ENCODE measurements at regions not wholly inside any gene's neighbourhood (a gene's known extent, or its start where the extent isn't known, plus 50 kb on each side); places are given as distances from the start of the nearest gene placed in this dataset.

- TF ChIP-seq CDX4 (CRISPR knock-in tag; IDR thresholded peaks at IDR 0.05; ENCODE audit: borderline replicate concordance) = no peak
- no peak for TF ChIP-seq TEAD1 (CRISPR knock-in tag; IDR thresholded peaks at IDR 0.05)
- TF ChIP-seq OVOL2 (CRISPR knock-in tag; IDR thresholded peaks at IDR 0.05; ENCODE audit: borderline replicate concordance) = no peak
- no peak for TF ChIP-seq NR3C1 (CRISPR knock-in tag; conservative IDR thresholded peaks at IDR 0.05; ENCODE audit: low read depth)
- no peak for TF ChIP-seq ZNF232 (CRISPR knock-in tag; IDR thresholded peaks at IDR 0.05)
Measured at GRCh38 chr15:23910030-23910429, 222.9 kb upstream of the NDN start (continued).

DNA sequence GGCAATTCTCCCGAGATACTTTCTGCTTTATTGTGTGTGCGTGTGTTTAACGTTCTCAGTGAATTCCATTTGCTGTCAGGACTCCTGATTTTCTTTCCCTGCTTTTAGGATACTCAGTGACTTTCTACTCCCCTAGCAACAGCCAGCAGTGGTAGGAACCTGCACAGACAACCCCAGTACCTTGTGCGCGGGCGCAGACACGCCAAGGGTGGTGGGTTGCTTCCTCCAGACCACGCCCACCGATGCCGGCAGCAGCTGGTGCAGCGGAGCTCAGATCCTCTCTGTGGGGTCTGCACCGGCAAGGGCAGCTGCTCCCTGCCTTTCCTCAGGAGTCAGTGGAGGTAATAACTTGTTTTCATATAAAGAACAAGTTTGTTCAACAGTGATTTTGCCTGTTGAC lies 225.1 kb upstream of the NDN start:
- TF ChIP-seq SOX15 (CRISPR knock-in tag; IDR thresholded peaks at IDR 0.05) (no peak), ZMAT4 (CRISPR knock-in tag; IDR thresholded peaks at IDR 0.05) (no peak), FOXJ3 (CRISPR knock-in tag; IDR thresholded peaks at IDR 0.05; ENCODE audit: borderline replicate concordance) (no peak)
- TF ChIP-seq, protein P1, sequence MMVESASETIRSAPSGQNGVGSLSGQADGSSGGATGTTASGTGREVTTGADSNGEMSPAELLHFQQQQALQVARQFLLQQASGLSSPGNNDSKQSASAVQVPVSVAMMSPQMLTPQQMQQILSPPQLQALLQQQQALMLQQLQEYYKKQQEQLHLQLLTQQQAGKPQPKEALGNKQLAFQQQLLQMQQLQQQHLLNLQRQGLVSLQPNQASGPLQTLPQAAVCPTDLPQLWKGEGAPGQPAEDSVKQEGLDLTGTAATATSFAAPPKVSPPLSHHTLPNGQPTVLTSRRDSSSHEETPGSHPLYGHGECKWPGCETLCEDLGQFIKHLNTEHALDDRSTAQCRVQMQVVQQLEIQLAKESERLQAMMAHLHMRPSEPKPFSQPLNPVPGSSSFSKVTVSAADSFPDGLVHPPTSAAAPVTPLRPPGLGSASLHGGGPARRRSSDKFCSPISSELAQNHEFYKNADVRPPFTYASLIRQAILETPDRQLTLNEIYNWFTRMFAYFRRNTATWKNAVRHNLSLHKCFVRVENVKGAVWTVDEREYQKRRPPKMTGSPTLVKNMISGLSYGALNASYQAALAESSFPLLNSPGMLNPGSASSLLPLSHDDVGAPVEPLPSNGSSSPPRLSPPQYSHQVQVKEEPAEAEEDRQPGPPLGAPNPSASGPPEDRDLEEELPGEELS (CRISPR knock-in tag; IDR thresholded peaks at IDR 0.05) = no peak
- peaks cover 4% of the 10 kb centered on the region; the same call in 1 of the 2 replicates for H3K27me3 Mint-ChIP-seq (ENCODE audit: low read depth)
- ChIA-PET CTCF (no interaction called here), POLR2A (no interaction called here)
- H3K36me3 Mint-ChIP-seq = peaks cover 20% of the 10 kb centered on the region
- ATAC-seq (peak; percentile 95), DNase-seq (ENCODE audit: low spot score) (peak; percentile 70)
- peak overlapping the region; percentile 48 for H3K4me3 Mint-ChIP-seq
- H3K4me1 Mint-ChIP-seq = peaks cover 12% of the 10 kb centered on the region
- no peak overlapping the region for H3K27ac Mint-ChIP-seq
- H3K9me3 Mint-ChIP-seq = peaks cover 34% of the 10 kb centered on the region

- Mint-ChIP-seq H3K27ac (no peak overlapping the region), H3K9me3 (peaks cover 39% of the 10 kb centered on the region), H3K4me1 (peaks cover 12% of the 10 kb centered on the region), H3K4me3 (no peak overlapping the region), H3K36me3 (peaks cover 22% of the 10 kb centered on the region), H3K27me3 (ENCODE audit: low read depth) (peaks cover 4% of the 10 kb centered on the region; the same call in 1 of the 2 replicates)
- DNase-seq (ENCODE audit: low spot score) (no peak), ATAC-seq (no peak)
- POLR2A ChIA-PET = interaction anchor here (0.5 kb wide), 1 partner anchor 75 kb away, joined by 3 read pairs; no protein-coding TSS in a partner anchor
- CTCF ChIA-PET = no interaction called here
- TF ChIP-seq NR3C1 (CRISPR knock-in tag; conservative IDR thresholded peaks at IDR 0.05; ENCODE audit: low read depth) (no peak), ZNF121 (CRISPR knock-in tag; IDR thresholded peaks at IDR 0.05) (no peak), TEAD4 (CRISPR knock-in tag; IDR thresholded peaks at IDR 0.05) (no peak), ZMAT4 (CRISPR knock-in tag; IDR thresholded peaks at IDR 0.05) (no peak), E2F4 (CRISPR knock-in tag; IDR thresholded peaks at IDR 0.05; ENCODE audit: borderline replicate concordance, low read depth) (no peak), IRF1 (CRISPR knock-in tag; IDR thresholded peaks at IDR 0.05) (no peak), PREB (CRISPR knock-in tag; IDR thresholded peaks at IDR 0.05; ENCODE audit: borderline replicate concordance) (no peak), ZNF396 (CRISPR knock-in tag; IDR thresholded peaks at IDR 0.05; ENCODE audit: borderline replicate concordance) (no peak)
- TF ChIP-seq, protein P2, sequence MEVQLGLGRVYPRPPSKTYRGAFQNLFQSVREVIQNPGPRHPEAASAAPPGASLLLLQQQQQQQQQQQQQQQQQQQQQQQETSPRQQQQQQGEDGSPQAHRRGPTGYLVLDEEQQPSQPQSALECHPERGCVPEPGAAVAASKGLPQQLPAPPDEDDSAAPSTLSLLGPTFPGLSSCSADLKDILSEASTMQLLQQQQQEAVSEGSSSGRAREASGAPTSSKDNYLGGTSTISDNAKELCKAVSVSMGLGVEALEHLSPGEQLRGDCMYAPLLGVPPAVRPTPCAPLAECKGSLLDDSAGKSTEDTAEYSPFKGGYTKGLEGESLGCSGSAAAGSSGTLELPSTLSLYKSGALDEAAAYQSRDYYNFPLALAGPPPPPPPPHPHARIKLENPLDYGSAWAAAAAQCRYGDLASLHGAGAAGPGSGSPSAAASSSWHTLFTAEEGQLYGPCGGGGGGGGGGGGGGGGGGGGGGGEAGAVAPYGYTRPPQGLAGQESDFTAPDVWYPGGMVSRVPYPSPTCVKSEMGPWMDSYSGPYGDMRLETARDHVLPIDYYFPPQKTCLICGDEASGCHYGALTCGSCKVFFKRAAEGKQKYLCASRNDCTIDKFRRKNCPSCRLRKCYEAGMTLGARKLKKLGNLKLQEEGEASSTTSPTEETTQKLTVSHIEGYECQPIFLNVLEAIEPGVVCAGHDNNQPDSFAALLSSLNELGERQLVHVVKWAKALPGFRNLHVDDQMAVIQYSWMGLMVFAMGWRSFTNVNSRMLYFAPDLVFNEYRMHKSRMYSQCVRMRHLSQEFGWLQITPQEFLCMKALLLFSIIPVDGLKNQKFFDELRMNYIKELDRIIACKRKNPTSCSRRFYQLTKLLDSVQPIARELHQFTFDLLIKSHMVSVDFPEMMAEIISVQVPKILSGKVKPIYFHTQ (CRISPR knock-in tag; IDR thresholded peaks at IDR 0.05) = no peak
- TF ChIP-seq, protein P3, sequence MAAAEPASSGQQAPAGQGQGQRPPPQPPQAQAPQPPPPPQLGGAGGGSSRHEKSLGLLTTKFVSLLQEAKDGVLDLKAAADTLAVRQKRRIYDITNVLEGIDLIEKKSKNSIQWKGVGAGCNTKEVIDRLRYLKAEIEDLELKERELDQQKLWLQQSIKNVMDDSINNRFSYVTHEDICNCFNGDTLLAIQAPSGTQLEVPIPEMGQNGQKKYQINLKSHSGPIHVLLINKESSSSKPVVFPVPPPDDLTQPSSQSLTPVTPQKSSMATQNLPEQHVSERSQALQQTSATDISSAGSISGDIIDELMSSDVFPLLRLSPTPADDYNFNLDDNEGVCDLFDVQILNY (CRISPR knock-in tag; IDR thresholded peaks at IDR 0.05) = no peak
- TF ChIP-seq, protein P4, sequence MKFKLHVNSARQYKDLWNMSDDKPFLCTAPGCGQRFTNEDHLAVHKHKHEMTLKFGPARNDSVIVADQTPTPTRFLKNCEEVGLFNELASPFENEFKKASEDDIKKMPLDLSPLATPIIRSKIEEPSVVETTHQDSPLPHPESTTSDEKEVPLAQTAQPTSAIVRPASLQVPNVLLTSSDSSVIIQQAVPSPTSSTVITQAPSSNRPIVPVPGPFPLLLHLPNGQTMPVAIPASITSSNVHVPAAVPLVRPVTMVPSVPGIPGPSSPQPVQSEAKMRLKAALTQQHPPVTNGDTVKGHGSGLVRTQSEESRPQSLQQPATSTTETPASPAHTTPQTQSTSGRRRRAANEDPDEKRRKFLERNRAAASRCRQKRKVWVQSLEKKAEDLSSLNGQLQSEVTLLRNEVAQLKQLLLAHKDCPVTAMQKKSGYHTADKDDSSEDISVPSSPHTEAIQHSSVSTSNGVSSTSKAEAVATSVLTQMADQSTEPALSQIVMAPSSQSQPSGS (CRISPR knock-in tag; IDR thresholded peaks at IDR 0.05; ENCODE audit: borderline replicate concordance, low read depth) = no peak
Measured at GRCh38 chr15:23913081-23913480, 226.0 kb upstream of the NDN start.
